GM23338 (cell line): ENCODE measurements at regions not wholly inside any gene's neighbourhood (a gene's known extent, or its start where the extent isn't known, plus 50 kb on each side); places are given as distances from the start of the nearest gene placed in this dataset.

ENCODE experiments used
- ATAC-seq: fragments of 200-7000 bp; cut with Tn5 transposase; 3 replicates; pipeline ENCODE4 v1.9.1; 2020
- DNase-seq: peaks from one replicate; pipeline ENCODE4 v3.0.0-alpha.2; 2015; ENCODE audit warnings: low spot score
- H2AFZ ChIP-seq: fragments of 200-600 bp; sonication (generic); 2 replicates; pipeline ENCODE4 v1.8.0; 2016; ENCODE audit warnings: antibody characterized with exemption, mild to moderate bottlenecking, moderate library complexity
- H3F3A ChIP-seq: fragments of 200-600 bp; sonication (generic); replicated peaks from 2 replicates; pipeline ENCODE4 v1.8.0; 2017; ENCODE audit warnings: antibody characterized with exemption, mixed run types, low read depth
- H3K27ac ChIP-seq: fragments of 200-600 bp; sonication (generic); 2 replicates; pipeline ENCODE4 v1.6.1; 2016; ENCODE audit warnings: low read depth
- H3K27me3 ChIP-seq: fragments of 200-600 bp; sonication (generic); 2 replicates; pipeline ENCODE4 v1.8.0; 2016; ENCODE audit warnings: mild to moderate bottlenecking, mixed run types, moderate library complexity; ENCODE audit not compliant: insufficient read depth
- H3K36me3 ChIP-seq: fragments of 200-600 bp; sonication (generic); 2 replicates; pipeline ENCODE4 v1.8.0; 2016; ENCODE audit warnings: mild to moderate bottlenecking; ENCODE audit not compliant: insufficient read depth
- H3K4me1 ChIP-seq: fragments of 200-600 bp; sonication (generic); 2 replicates; pipeline ENCODE4 v1.8.0; 2016; ENCODE audit warnings: mild to moderate bottlenecking, moderate library complexity; ENCODE audit not compliant: insufficient read depth
- H3K4me2 ChIP-seq: fragments of 200-600 bp; sonication (generic); 2 replicates; pipeline ENCODE4 v1.7.1; 2017; ENCODE audit warnings: mixed run types
- H3K4me3 ChIP-seq: fragments of 200-600 bp; sonication (generic); 2 replicates; pipeline ENCODE4 v1.6.1; 2016; ENCODE audit warnings: mixed run types
- H3K79me2 ChIP-seq: fragments of 200-600 bp; sonication (generic); replicated peaks from 2 replicates; pipeline ENCODE4 v1.8.0; 2017; ENCODE audit warnings: mild to moderate bottlenecking; ENCODE audit not compliant: insufficient read depth
- H3K9me2 ChIP-seq: fragments of 200-600 bp; sonication (generic); 2 replicates; pipeline ENCODE4 v1.8.0; 2017; ENCODE audit not compliant: insufficient read depth
- H4K20me1 ChIP-seq: fragments of 200-600 bp; sonication (generic); replicated peaks from 2 replicates; pipeline ENCODE4 v1.8.0; 2017; ENCODE audit warnings: mild to moderate bottlenecking; ENCODE audit not compliant: insufficient read depth
- H3K27ac Mint-ChIP-seq: 2 replicates; pipeline ENCODE4 v1.8.0; 2020; ENCODE audit warnings: inconsistent platforms, mild to moderate bottlenecking, moderate library complexity, mixed read lengths
- H3K27me3 Mint-ChIP-seq: 3 replicates; pipeline ENCODE4 v1.8.0; 2022; ENCODE audit warnings: low read depth, mild to moderate bottlenecking, moderate library complexity, mixed read lengths, inconsistent platforms; ENCODE audit not compliant: insufficient read depth, poor library complexity
- H3K36me3 Mint-ChIP-seq: 3 replicates; pipeline ENCODE4 v1.8.0; 2021; ENCODE audit warnings: low read depth, mild to moderate bottlenecking, inconsistent platforms, moderate library complexity, mixed read lengths
- H3K4me1 Mint-ChIP-seq: 3 replicates; pipeline ENCODE4 v1.8.0; 2020; ENCODE audit warnings: mild to moderate bottlenecking, inconsistent platforms, mixed read lengths
- H3K4me3 Mint-ChIP-seq: 3 replicates; pipeline ENCODE4 v1.8.0; 2021; ENCODE audit warnings: moderate library complexity, mild to moderate bottlenecking, inconsistent platforms, mixed read lengths
- H3K9me3 Mint-ChIP-seq: 3 replicates; pipeline ENCODE4 v1.8.0; 2020; ENCODE audit warnings: moderate library complexity, mild to moderate bottlenecking, inconsistent platforms, mixed read lengths
- EZH2phosphoT487 ChIP-seq: fragments of 200-600 bp; sonication (generic); IDR thresholded peaks from one replicate; pipeline ENCODE4 v1.8.1; 2018; ENCODE audit warnings: antibody characterized with exemption; ENCODE audit not compliant: unreplicated experiment
- JUNB ChIP-seq: IDR thresholded peaks from one replicate; pipeline ENCODE4 v1.6.1; 2016; ENCODE audit warnings: antibody characterized with exemption; ENCODE audit not compliant: unreplicated experiment
- NANOG ChIP-seq: IDR thresholded peaks from 2 replicates; pipeline ENCODE4 v1.6.1; 2016; ENCODE audit warnings: antibody characterized with exemption, borderline replicate concordance
- POLR2AphosphoS5 ChIP-seq: IDR thresholded peaks from 2 replicates; pipeline ENCODE4 v1.6.1; 2016; ENCODE audit warnings: antibody characterized with exemption, low read depth
- STAT1 ChIP-seq: IDR thresholded peaks from one replicate; pipeline ENCODE4 v1.6.1; 2016; ENCODE audit warnings: antibody characterized with exemption; ENCODE audit not compliant: unreplicated experiment
- ZNF114 ChIP-seq: fragments of 250-450 bp; sonication (Bioruptor Pico); IDR thresholded peaks from 2 replicates; pipeline ENCODE4 v1.5.0; 2020; ENCODE audit warnings: mild to moderate bottlenecking, moderate library complexity
- ZNF331 ChIP-seq: fragments of 250-450 bp; sonication (Bioruptor Pico); IDR thresholded peaks from 2 replicates; pipeline ENCODE4 v1.5.0; 2020; ENCODE audit warnings: low read depth, mild to moderate bottlenecking, moderate library complexity
- TF ChIP-seq, protein P1 (sequence below): fragments of 250-450 bp; sonication (Bioruptor Pico); IDR thresholded peaks from 2 replicates; pipeline ENCODE4 v1.5.0; 2020; ENCODE audit warnings: mild to moderate bottlenecking, moderate library complexity
- TF ChIP-seq, protein P2 (sequence below): IDR thresholded peaks from 2 replicates; pipeline ENCODE4 v1.6.1; 2016; ENCODE audit warnings: antibody characterized with exemption

DNA sequence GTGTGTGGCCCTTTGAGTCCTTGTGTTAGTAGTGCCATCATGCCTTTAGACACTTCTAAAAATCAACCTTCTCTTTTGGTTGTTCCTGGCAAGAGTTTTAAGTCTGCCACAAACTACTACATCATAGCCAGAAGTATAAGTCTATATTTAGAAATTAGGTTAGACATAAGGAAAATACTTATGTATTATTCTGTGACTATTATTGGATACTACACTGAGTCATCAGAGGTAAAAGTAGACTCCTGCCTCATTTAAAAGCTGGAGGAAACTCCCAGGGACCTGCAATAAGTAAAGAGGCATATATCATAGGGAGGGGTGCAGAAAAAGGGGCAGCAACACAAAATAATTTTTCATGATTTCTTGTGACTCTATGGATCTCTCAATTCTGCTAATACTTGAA is 99.4 kb upstream of the OSR1 start:
- H3K4me3 Mint-ChIP-seq = no peak overlapping the region
- H3K27ac Mint-ChIP-seq = no peak overlapping the region
- H3K36me3 ChIP-seq = no peaks in the 10 kb centered on the region
- H3K4me1 Mint-ChIP-seq = peaks cover 38% of the 10 kb centered on the region
- H3K9me2 ChIP-seq = 0 out of 2 replicates have a peak, but pooled peaks cover 3% of the 10 kb centered on the region
- no peaks in the 10 kb centered on the region for H3K27me3 Mint-ChIP-seq
- DNase-seq (no peak), ATAC-seq (no peak)
- TF ChIP-seq, protein P1, sequence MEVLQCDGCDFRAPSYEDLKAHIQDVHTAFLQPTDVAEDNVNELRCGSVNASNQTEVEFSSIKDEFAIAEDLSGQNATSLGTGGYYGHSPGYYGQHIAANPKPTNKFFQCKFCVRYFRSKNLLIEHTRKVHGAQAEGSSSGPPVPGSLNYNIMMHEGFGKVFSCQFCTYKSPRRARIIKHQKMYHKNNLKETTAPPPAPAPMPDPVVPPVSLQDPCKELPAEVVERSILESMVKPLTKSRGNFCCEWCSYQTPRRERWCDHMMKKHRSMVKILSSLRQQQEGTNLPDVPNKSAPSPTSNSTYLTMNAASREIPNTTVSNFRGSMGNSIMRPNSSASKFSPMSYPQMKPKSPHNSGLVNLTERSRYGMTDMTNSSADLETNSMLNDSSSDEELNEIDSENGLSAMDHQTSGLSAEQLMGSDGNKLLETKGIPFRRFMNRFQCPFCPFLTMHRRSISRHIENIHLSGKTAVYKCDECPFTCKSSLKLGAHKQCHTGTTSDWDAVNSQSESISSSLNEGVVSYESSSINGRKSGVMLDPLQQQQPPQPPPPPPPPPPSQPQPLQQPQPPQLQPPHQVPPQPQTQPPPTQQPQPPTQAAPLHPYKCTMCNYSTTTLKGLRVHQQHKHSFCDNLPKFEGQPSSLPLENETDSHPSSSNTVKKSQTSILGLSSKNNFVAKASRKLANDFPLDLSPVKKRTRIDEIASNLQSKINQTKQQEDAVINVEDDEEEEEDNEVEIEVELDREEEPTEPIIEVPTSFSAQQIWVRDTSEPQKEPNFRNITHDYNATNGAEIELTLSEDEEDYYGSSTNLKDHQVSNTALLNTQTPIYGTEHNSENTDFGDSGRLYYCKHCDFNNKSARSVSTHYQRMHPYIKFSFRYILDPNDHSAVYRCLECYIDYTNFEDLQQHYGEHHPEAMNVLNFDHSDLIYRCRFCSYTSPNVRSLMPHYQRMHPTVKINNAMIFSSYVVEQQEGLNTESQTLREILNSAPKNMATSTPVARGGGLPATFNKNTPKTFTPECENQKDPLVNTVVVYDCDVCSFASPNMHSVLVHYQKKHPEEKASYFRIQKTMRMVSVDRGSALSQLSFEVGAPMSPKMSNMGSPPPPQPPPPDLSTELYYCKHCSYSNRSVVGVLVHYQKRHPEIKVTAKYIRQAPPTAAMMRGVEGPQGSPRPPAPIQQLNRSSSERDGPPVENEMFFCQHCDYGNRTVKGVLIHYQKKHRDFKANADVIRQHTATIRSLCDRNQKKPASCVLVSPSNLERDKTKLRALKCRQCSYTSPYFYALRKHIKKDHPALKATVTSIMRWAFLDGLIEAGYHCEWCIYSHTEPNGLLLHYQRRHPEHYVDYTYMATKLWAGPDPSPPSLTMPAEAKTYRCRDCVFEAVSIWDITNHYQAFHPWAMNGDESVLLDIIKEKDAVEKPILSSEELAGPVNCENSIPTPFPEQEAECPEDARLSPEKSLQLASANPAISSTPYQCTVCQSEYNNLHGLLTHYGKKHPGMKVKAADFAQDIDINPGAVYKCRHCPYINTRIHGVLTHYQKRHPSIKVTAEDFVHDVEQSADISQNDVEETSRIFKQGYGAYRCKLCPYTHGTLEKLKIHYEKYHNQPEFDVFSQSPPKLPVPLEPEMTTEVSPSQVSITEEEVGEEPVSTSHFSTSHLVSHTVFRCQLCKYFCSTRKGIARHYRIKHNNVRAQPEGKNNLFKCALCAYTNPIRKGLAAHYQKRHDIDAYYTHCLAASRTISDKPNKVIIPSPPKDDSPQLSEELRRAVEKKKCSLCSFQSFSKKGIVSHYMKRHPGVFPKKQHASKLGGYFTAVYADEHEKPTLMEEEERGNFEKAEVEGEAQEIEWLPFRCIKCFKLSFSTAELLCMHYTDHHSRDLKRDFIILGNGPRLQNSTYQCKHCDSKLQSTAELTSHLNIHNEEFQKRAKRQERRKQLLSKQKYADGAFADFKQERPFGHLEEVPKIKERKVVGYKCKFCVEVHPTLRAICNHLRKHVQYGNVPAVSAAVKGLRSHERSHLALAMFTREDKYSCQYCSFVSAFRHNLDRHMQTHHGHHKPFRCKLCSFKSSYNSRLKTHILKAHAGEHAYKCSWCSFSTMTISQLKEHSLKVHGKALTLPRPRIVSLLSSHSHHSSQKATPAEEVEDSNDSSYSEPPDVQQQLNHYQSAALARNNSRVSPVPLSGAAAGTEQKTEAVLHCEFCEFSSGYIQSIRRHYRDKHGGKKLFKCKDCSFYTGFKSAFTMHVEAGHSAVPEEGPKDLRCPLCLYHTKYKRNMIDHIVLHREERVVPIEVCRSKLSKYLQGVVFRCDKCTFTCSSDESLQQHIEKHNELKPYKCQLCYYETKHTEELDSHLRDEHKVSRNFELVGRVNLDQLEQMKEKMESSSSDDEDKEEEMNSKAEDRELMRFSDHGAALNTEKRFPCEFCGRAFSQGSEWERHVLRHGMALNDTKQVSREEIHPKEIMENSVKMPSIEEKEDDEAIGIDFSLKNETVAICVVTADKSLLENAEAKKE (CRISPR knock-in tag) = no peak
- TF ChIP-seq POLR2AphosphoS5 = no peak
- no peak for TF ChIP-seq EZH2phosphoT487
- TF ChIP-seq, protein P2, sequence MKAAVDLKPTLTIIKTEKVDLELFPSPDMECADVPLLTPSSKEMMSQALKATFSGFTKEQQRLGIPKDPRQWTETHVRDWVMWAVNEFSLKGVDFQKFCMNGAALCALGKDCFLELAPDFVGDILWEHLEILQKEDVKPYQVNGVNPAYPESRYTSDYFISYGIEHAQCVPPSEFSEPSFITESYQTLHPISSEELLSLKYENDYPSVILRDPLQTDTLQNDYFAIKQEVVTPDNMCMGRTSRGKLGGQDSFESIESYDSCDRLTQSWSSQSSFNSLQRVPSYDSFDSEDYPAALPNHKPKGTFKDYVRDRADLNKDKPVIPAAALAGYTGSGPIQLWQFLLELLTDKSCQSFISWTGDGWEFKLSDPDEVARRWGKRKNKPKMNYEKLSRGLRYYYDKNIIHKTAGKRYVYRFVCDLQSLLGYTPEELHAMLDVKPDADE = no peak
- TF ChIP-seq STAT1 = no peak
- no peak for TF ChIP-seq JUNB
- no peak for TF ChIP-seq NANOG
- no peak for TF ChIP-seq ZNF114 (CRISPR knock-in tag)
- no peak for TF ChIP-seq ZNF331 (CRISPR knock-in tag)
- H3K79me2 ChIP-seq = no peaks in the 10 kb centered on the region
- no peaks in the 10 kb centered on the region for H3K27me3 ChIP-seq
- H3K27ac ChIP-seq = no peak overlapping the region
- no peak overlapping the region for H3K4me3 ChIP-seq
- peaks cover 2% of the 10 kb centered on the region; the same call in 1 of the 3 replicates for H3K9me3 Mint-ChIP-seq
- H2AFZ ChIP-seq = no peak overlapping the region
- no peaks in the 10 kb centered on the region for H3K36me3 Mint-ChIP-seq
- H3K4me1 ChIP-seq = peaks cover 25% of the 10 kb centered on the region
- H3K4me2 ChIP-seq = no peak overlapping the region
- H3F3A ChIP-seq = no peaks in the 10 kb centered on the region
- no peaks in the 10 kb centered on the region for H4K20me1 ChIP-seq
